GM12873 (cell line): ENCODE measurements at regions not wholly inside any gene's neighbourhood (a gene's known extent, or its start where the extent isn't known, plus 50 kb on each side); places are given as distances from the start of the nearest gene placed in this dataset.

Experiments used
- TF ChIP-seq, protein P1 (sequence below): IDR thresholded peaks from 2 replicates; pipeline ENCODE4 v1.5.1; 2012; ENCODE audit warnings: low read depth, mild to moderate bottlenecking, moderate library complexity, low read length, control low read depth; ENCODE audit not compliant: insufficient read depth; ENCODE audit errors: missing control alignments

DNA sequence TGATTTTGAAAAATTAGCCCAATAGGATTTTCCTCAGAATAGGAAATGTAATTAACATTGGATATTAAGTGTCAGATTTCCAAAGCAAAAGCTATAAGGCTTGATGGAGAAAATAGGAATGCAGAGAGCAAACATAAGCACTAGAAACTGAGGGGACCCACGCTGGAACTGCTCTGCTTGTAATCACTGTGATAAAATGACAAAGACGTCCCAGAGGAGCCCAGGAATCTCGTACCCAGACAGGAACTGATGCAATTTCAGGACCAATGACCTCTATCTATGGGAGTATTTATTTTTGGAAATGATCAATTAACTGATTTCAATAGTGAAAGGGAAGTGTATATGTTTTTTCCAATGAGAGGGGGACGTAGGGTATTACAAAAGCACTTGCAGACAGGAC lies 714.5 kb upstream of the WWC1 start:
- TF ChIP-seq, protein P1, sequence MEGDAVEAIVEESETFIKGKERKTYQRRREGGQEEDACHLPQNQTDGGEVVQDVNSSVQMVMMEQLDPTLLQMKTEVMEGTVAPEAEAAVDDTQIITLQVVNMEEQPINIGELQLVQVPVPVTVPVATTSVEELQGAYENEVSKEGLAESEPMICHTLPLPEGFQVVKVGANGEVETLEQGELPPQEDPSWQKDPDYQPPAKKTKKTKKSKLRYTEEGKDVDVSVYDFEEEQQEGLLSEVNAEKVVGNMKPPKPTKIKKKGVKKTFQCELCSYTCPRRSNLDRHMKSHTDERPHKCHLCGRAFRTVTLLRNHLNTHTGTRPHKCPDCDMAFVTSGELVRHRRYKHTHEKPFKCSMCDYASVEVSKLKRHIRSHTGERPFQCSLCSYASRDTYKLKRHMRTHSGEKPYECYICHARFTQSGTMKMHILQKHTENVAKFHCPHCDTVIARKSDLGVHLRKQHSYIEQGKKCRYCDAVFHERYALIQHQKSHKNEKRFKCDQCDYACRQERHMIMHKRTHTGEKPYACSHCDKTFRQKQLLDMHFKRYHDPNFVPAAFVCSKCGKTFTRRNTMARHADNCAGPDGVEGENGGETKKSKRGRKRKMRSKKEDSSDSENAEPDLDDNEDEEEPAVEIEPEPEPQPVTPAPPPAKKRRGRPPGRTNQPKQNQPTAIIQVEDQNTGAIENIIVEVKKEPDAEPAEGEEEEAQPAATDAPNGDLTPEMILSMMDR, result no peak

DNA sequence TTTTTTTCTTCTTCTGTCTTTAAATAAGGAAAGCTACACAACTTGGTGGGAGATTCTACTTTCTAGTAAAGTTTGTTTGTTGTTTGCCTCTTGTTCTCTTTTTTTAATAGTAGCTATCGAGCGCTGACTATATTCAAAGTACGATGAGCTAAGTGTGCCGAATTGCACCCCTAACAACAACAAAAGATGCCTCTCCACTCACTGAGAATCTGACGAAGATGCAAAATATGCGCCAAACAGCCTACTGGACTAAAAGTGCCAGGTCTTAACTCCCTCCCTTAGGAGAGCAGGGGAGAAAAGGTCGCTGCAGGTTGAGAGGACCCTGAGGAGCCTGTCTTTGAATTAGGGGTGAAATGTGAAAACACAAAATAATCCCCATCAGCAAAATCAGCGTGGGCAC lies 713.8 kb upstream of the WWC1 start:
- TF ChIP-seq, protein P1, result no peak

DNA sequence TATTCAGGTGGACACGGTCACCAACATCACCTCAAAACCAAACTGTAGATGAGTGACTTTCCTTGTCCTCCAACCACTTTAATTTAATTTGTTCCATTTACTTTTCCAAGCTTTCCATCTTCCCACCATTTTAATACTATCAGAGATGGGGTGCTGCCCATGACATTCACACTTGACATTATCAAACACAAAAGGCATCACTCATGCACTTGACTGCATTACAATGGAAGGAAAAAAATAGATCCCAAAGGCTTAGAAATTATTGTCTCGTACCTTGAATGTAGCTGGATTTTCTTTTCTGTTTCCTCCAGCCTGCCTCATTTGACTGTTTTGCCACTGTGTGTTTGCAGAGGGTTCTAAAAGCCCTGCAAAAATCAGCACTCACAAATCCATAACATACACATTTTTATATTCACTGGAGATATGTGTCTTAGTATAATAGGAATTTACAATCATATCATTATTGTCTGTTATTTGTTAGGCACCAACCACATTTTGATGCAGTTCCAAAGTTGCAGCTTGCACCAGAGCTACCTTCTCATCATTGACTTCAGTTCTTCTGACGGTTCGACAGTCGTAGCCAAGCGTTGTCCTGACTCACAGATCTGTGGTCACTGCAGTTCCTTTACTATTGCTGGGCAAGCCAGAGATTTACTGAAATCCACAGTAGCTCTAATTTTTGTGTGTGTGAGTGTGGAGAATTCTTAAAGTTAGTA lies 712.3 kb upstream of the WWC1 start:
- TF ChIP-seq, protein P1, result no peak

DNA sequence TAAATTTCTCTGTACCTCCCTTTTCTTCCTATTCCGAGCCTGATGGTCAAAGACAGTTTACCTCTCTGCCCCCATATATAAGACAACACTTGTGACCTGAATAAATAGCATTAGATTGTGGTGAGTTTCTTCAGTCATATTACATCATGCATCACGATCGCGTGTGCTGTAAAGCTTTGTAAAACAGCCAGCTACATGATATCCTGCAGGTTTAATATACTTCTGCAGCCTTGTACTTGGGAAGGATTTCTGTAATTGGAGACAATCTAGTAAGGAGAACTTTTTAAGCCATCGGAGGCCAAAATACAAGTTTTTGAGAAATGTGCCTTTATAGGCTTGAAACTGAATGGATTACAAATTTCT lies 711.8 kb upstream of the WWC1 start:
- TF ChIP-seq, protein P1, result no peak

DNA sequence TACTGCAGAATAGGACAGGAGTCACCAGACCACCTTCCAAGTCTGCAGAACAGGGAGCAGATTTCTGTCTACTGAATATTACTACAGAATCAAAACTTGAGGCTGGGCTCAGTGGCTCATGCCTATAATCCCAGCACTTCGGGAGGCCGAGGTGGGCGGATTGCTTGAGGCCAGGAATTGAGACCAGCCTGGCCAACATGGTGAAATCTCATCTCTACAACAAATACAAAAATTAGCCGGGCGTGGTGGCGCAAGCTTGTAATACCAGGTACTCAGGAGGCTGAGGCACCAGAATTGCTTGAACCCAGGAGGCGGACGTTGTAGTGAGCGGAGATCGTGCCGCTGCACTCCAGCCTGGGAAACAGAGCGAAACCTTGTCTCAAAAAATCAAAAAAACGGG lies 710.8 kb upstream of the WWC1 start:
- TF ChIP-seq, protein P1, result no peak

DNA sequence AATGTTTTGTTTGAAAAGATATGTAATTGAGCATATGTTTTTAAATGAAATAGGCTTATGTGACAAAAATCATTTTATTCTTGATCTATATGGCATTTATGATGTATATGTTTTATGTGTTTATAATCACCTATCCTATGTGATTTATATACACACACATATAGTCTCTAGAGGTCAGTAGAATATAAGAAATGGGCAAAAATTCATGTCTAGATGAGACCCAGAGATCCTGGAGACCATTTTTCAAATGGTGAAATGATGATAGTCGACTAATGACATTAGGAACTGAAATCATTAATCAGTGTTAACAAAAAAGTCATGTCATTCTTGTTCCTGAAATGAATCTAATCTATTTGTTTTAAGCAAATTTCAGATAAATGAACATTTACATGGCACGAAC lies 709.2 kb upstream of the WWC1 start:
- TF ChIP-seq, protein P1, result no peak

DNA sequence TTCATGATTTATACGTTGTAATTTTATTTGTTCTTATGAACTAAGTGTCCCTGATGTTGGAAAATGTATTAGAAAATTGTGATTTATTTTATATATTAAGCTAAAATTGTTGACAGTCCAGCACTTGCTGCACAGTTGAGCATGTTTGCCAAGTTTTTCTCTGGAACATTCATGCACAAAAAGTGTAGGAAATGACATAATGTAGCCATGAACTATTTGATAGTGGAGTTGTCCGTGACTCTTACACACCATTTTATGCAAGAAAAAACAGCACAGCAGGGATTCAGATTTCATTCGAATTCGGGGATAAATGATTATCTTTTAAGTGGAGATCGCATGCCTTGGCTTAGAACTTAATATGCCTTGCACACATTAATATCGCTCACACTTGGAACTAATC lies 708.6 kb upstream of the WWC1 start:
- TF ChIP-seq, protein P1, result no peak
